PC-3 (cell line): ENCODE measurements at regions not wholly inside any gene's neighbourhood (a gene's known extent, or its start where the extent isn't known, plus 50 kb on each side); places are given as distances from the start of the nearest gene placed in this dataset.

Experiments
- ATAC-seq: fragments of 200-7000 bp; cut with Tn5 transposase; 2 replicates; pipeline ENCODE4 v1.9.1; 2020; ENCODE audit warnings: mild to moderate bottlenecking, moderate library complexity
- BruUV-seq: library from RNA; stranded (reverse); fragments of 400-500 nt; replicated peaks from 2 replicates; lab custom pipeline; 2021; lab: Mats Ljungman, UMichigan
- CTCF ChIA-PET: fragments of 300-600 bp; sonication (Branson Sonifier 250); formaldehyde crosslinking; loops from one replicate; lab custom pipeline; 2022; ENCODE audit warnings: antibody characterized with exemption; lab: Charles Lee
- POLR2A ChIA-PET: fragments of 300-600 bp; sonication (Branson Sonifier 250); formaldehyde crosslinking; loops from one replicate; lab custom pipeline; 2022; ENCODE audit warnings: antibody characterized with exemption; ENCODE audit not compliant: unreplicated experiment; lab: Charles Lee
- DNase-seq: peaks from one replicate; pipeline ENCODE4 v3.0.0-alpha.2; 2015
- H2AFZ ChIP-seq: fragments of 300-600 bp; sonication (generic); 2 replicates; pipeline ENCODE4 v1.6.0; 2016; ENCODE audit warnings: antibody characterized with exemption, low read length
- H3F3A ChIP-seq: fragments of 300-600 bp; sonication (generic); one replicate; pipeline ENCODE4 v1.6.0; 2017; ENCODE audit warnings: antibody characterized with exemption, low read length, control low read depth, mild to moderate bottlenecking; ENCODE audit not compliant: unreplicated experiment
- H3K27ac ChIP-seq: fragments of 300-600 bp; sonication (generic); 2 replicates; pipeline ENCODE4 v1.5.1; 2016; ENCODE audit warnings: mild to moderate bottlenecking, low read length
- H3K27me3 ChIP-seq: fragments of 300-600 bp; sonication (generic); 2 replicates; pipeline ENCODE4 v1.6.1; 2016; ENCODE audit warnings: low read length, mixed read lengths
- H3K36me3 ChIP-seq: fragments of 300-600 bp; sonication (generic); 2 replicates; pipeline ENCODE4 v1.6.1; 2016; ENCODE audit warnings: low read depth, mixed run types, low read length, mixed read lengths
- H3K4me1 ChIP-seq: fragments of 300-600 bp; sonication (generic); 2 replicates; pipeline ENCODE4 v1.5.1; 2016; ENCODE audit warnings: low read length; ENCODE audit not compliant: insufficient read depth
- H3K4me2 ChIP-seq: fragments of 300-600 bp; sonication (generic); 2 replicates; pipeline ENCODE4 v1.6.0; 2016; ENCODE audit warnings: low read length
- H3K4me3 ChIP-seq: fragments of 300-600 bp; sonication (generic); 2 replicates; pipeline ENCODE4 v1.5.1; 2016; ENCODE audit warnings: mild to moderate bottlenecking, low read length, mixed read lengths
- H3K79me2 ChIP-seq: fragments of 300-600 bp; sonication (generic); 2 replicates; pipeline ENCODE4 v1.6.1; 2017; ENCODE audit warnings: low read length, mixed read lengths
- H3K9ac ChIP-seq: fragments of 300-600 bp; sonication (generic); 2 replicates; pipeline ENCODE4 v1.6.0; 2016; ENCODE audit warnings: mild to moderate bottlenecking, low read length
- H3K9me2 ChIP-seq: fragments of 300-600 bp; sonication (generic); replicated peaks from 2 replicates; pipeline ENCODE4 v1.6.1; 2016; ENCODE audit warnings: mixed run types, low read length, mixed read lengths
- H3K9me3 ChIP-seq: fragments of 300-600 bp; sonication (generic); 2 replicates; pipeline ENCODE4 v1.6.1; 2016; ENCODE audit warnings: low read length, mixed read lengths
- H4K20me1 ChIP-seq: fragments of 300-600 bp; sonication (generic); 2 replicates; pipeline ENCODE4 v1.6.1; 2016; ENCODE audit warnings: low read length, mixed read lengths
- EZH2 ChIP-seq: fragments of 300-600 bp; sonication (generic); IDR thresholded peaks from one replicate; pipeline ENCODE4 v1.6.1; 2017; ENCODE audit warnings: antibody characterized with exemption, mild to moderate bottlenecking, low read length; ENCODE audit not compliant: unreplicated experiment
- EZH2phosphoT487 ChIP-seq: fragments of 300-600 bp; sonication (generic); IDR thresholded peaks from 2 replicates; pipeline ENCODE4 v1.6.1; 2018; ENCODE audit warnings: mild to moderate bottlenecking, antibody characterized with exemption, low read length, borderline replicate concordance
- intact Hi-C: fragments of 100-400 bp; cut with micrococcal nuclease; formaldehyde crosslinking; loops from 2 replicates; pipeline ENCODE4 v1.9.0; 2023
- TF ChIP-seq, protein P1 (sequence below): fragments of 300-600 bp; sonication (generic); conservative IDR thresholded peaks from 2 replicates; pipeline ENCODE4 v1.5.1; 2017; ENCODE audit warnings: antibody characterized with exemption, low read depth, mild to moderate bottlenecking, low read length

DNA sequence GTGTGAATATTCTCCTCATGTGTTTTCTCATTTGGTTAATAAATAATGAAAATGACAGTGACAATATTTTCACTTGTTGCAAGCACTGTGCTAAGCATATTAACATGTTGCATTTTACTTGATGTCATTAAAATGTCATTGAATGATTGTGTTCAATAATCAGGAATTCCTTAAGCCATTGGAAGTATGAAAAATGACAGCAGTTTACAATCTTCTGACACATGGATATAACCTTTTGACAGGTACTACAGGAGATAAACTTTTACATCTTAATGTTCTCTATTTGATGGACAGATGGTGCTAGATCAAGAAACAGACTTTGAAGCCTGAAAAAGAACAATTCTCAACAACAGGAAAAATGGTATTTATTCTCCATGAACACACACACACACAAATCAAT is 1138.3 kb downstream of the ROBO2 start:
- Histone ChIP-seq H2AFZ (no peak overlapping the region), H3K9ac (no peak overlapping the region), H3K9me3 (no peaks in the 10 kb centered on the region), H4K20me1 (no peaks in the 10 kb centered on the region), H3F3A (no peaks in the 10 kb centered on the region), H3K79me2 (no peaks in the 10 kb centered on the region), H3K4me1 (no peaks in the 10 kb centered on the region), H3K4me3 (no peak overlapping the region), H3K4me2 (no peak overlapping the region), H3K9me2 (no peaks in the 10 kb centered on the region), H3K27me3 (no peaks in the 10 kb centered on the region), H3K27ac (no peak overlapping the region), H3K36me3 (no peaks in the 10 kb centered on the region)
- intact Hi-C loops, result no loop called here
- ATAC-seq (no peak), DNase-seq (no peak)
- ChIA-PET CTCF (no interaction called here), POLR2A (no interaction called here)
- no peak for TF ChIP-seq EZH2phosphoT487
- no peak for TF ChIP-seq EZH2
- TF ChIP-seq, protein P1, sequence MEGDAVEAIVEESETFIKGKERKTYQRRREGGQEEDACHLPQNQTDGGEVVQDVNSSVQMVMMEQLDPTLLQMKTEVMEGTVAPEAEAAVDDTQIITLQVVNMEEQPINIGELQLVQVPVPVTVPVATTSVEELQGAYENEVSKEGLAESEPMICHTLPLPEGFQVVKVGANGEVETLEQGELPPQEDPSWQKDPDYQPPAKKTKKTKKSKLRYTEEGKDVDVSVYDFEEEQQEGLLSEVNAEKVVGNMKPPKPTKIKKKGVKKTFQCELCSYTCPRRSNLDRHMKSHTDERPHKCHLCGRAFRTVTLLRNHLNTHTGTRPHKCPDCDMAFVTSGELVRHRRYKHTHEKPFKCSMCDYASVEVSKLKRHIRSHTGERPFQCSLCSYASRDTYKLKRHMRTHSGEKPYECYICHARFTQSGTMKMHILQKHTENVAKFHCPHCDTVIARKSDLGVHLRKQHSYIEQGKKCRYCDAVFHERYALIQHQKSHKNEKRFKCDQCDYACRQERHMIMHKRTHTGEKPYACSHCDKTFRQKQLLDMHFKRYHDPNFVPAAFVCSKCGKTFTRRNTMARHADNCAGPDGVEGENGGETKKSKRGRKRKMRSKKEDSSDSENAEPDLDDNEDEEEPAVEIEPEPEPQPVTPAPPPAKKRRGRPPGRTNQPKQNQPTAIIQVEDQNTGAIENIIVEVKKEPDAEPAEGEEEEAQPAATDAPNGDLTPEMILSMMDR, result no peak
- no TSS peak for BruUV-seq

DNA sequence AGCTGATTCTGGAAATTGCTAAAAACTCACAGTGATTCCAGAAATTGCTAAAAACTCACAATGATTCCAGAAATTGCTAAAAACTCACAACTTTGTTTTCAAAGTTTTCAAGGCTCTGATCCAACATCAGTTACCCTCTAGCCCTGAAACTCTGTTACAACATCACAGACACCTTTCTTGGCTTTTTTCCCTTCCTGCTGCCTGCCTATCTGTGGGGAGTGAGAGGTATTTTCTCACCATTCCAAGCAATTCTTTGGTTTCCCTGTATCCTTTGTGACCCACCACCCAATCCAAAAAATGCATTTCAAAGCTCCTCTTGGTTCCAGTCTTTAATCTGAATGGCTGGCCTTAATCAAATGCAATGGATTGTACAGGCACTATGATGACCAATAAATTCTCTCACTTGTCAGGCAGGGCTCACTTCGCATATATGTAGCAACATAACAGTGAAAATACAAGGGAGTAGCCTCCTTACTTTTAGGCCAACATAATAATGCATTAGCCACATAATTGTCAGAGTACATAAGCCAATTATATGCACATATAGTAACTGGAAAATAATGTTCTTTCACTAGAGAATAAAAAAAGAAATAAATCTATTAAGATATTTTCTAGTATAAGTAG is 1139.0 kb downstream of the ROBO2 start:
- POLR2A ChIA-PET, result no interaction called here
- intact Hi-C loops, result no loop called here
- no peak overlapping the region for H3K4me2 ChIP-seq
- H3K27ac ChIP-seq, result no peak overlapping the region
- DNase-seq (no peak), ATAC-seq (no peak)
- CTCF ChIA-PET, result no interaction called here
- no peaks in the 10 kb centered on the region for H3K4me1 ChIP-seq
- no peak overlapping the region for H3K9ac ChIP-seq
- H3K4me3 ChIP-seq, result no peak overlapping the region
- BruUV-seq, result no TSS peak
- no peaks in the 10 kb centered on the region for H3K9me2 ChIP-seq
- no peaks in the 10 kb centered on the region for H4K20me1 ChIP-seq
- TF ChIP-seq EZH2phosphoT487 (no peak), EZH2 (no peak)
- TF ChIP-seq, protein P1, result no peak
- no peak overlapping the region for H2AFZ ChIP-seq
- H3K79me2 ChIP-seq, result no peaks in the 10 kb centered on the region
- H3K27me3 ChIP-seq, result no peaks in the 10 kb centered on the region
- no peaks in the 10 kb centered on the region for H3K36me3 ChIP-seq
- H3F3A ChIP-seq, result no peaks in the 10 kb centered on the region
- H3K9me3 ChIP-seq, result no peaks in the 10 kb centered on the region

DNA sequence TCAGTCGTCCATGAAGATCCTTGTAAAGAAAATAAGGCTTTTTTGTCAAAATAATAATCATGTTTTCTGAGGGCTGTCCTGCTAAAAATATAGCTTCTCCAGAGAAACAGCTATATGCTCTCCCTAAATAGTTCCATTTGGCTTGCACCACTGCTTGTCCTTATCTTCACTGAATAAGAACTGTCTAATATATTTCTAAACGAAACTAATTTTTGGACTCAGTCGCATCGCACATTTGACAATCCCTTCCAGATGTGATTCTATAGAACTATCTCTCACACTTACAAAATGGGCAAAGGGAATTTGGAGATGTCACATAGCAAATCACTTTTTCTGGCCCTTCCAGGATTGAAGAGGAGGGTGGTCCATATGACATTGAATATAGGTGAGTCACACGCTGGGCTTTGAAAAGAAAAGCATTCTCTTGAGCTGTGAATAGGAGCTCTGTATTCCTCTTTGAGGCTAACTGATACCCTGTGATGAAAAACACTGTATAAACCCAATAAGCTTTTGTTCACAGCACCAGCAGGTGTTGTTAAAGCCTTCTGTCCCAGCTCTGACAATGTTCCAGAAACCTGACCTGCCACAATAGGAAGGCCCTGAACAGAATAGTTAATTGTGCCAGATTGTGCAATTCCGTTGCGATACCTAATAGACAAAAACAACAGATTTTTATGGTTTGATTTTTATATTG is 1144.2 kb downstream of the ROBO2 start:
- Histone ChIP-seq H3K4me1 (no peaks in the 10 kb centered on the region), H3K9ac (no peak overlapping the region), H3K27ac (no peak overlapping the region), H3F3A (no peaks in the 10 kb centered on the region), H4K20me1 (no peaks in the 10 kb centered on the region), H3K4me2 (no peak overlapping the region), H3K27me3 (no peaks in the 10 kb centered on the region), H3K4me3 (no peak overlapping the region), H3K9me2 (no peaks in the 10 kb centered on the region), H3K36me3 (no peaks in the 10 kb centered on the region), H3K9me3 (no peaks in the 10 kb centered on the region), H2AFZ (no peak overlapping the region), H3K79me2 (no peaks in the 10 kb centered on the region)
- POLR2A ChIA-PET, result no interaction called here
- intact Hi-C loops, result no loop called here
- no peak for TF ChIP-seq EZH2
- TF ChIP-seq EZH2phosphoT487, result no peak
- TF ChIP-seq, protein P1, result no peak
- CTCF ChIA-PET, result no interaction called here
- DNase-seq (no peak), ATAC-seq (no peak)
- no TSS peak for BruUV-seq
